Renal cortical epithelial cell (primary cell): ENCODE measurements at regions not wholly inside any gene's neighbourhood (a gene's known extent, or its start where the extent isn't known, plus 50 kb on each side); places are given as distances from the start of the nearest gene placed in this dataset.
"Not testable (repeated sequence)": the region's sequence is repeated elsewhere in the genome, so short reads cannot be mapped to it uniquely, and the experiment has no call there.

ENCODE experiments used
- DNase-seq: peaks from one replicate; pipeline ENCODE4 v3.0.0-alpha.2; 2011; ENCODE audit warnings: low read depth

DNA sequence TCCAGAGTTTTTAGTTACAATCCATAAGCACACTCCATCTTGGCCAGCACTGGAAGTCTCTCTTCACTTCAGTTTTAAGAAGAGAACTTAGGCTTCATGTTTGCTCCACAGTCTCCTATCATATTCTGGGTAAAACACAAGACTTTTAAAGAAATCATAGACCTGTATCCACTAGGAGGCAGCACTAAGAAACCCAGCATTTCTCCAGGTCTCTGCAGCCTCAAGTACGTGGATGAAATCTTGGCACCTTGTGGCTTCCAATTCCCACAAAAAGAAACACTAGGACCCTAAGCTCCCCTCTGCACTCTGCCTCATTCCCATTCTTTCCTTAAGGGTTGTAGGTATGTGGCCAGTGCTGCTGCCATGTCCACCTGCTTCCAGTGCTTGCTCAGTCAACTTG, 367.3 kb upstream of the CASK start:
- peak; percentile 22 for DNase-seq

DNA sequence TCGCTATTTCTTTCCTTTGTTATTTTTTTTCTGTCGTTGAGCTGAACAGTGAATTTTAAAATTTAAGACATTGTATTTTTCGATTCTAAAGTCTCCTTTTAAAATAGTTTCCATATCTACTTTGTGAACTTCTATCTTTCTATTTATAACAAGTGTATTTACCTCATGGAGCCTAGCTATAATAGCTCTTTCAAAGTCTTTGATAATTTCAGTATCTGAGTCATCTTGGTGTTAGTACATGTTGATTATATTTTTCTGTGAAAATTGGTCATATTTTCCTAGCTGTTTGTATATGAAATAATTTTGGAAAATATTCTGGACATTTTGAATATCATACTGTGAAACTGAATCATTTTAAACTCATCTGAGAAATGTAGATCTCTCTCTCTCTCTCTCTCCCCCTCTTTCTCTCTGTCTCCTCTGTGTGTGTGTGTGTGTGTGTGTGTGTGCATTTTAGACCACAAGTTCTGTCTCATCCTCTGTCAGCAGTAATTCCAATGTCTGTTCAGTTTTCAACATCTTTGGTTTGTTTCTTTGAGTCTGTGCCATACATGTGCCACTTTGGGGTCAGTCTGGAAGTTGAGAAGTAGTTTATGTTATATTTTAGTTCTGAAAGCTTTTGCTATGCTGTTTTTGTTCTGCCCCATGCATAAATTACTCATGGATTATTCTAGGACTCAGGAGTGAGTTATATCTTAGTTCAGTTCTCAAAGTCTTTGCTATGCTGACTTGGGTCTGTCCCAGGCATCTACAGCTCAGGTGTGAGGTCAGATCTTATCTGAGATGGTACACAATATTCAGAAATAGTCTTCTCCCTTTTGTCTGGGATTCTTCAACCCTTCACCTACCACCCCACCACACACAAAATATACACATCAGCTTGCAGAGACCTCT, 366.4 kb upstream of the CASK start:
- no peak for DNase-seq

DNA sequence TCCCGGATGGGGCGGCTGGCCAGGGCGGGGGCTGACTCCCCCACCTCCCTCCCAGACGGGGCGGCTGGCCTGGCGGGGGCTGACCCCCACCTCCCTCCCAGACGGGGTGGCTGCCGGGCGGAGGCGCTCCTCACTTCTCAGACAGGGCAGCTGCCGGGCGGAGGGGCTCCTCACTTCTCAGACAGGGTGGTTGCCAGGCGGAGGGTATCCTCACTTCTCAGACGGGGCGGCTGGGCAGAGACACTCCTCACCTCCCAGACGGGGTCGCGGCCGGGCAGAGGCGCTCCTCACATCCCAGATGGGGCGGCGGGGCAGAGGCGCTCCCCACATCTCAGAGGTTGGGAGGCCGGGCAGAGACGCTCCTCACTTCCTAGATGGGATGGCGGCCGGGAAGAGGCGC, 362.3 kb upstream of the CASK start:
- DNase-seq: not testable (repeated sequence)

DNA sequence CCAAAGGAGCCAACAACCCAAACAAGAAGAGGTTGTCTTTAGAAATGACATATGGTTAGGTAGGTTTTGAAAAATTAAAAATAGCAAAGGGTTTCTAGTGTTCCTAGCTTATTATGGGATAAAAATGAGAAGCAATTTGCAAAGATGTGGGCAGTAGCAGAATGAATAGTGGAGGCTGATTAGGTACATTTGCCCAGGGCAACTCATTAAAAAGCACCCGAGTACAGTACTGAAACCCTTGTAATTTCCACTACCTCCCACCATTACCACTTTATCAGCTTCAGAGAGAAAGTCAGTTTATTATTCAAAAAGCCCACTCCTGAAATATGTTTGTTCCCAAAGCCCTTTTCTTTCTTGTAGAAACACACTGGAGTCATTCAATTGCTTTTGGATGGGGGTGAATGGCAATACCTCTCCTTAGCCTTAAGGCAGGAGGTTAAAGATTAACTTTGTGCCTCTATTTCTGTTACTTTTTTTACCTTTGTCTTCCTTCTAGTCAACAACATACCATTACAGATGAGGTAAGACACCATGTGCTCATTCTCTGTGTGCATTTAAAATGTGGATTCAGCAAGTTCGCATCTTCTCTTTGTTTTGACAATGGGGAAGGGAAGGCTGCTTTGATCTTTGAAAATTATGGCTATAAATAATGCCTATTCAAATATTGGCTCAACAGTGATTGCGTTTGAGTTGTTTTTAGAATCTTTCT, 353.8 kb upstream of the CASK start:
- peak; percentile 89 for DNase-seq

DNA sequence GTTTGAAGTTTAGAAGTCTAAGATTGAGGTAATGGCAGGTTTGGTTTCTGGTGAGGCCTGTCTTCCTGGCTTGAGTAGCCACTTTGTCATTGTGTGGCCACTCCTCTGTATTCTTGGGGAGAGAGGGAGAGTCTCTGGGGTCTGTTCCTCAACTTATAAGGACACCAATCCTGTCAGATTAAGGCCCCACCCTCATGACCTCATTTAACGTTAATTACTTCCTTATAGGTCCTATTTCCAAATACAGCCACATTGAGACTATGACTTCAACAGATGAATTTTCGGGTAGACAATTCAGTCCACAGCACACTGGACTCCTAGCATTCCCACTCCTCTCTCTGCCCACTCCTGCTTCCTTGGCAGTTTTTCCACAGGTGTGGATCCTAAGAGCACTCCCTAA, 350.8 kb upstream of the CASK start:
- DNase-seq: no peak

DNA sequence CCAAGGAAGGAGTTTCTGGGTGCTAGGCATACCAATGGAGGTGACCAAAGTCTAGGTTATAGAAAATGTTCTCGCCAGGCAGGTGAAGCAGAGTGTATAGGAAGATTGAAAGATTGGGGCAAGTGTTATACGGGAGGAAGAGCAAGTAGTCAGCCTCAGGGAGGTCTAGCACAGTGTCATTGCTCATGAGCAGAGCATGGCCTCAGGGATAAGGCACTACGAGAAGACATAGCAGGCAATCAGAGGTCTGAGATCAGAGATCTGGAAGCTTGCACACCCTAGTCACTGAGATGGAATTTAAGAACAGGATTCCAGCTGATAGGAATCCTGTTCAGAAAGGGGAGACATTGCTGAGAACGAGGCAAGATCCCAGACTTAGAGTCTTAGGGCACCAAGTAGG, 350.0 kb upstream of the CASK start:
- no peak for DNase-seq

DNA sequence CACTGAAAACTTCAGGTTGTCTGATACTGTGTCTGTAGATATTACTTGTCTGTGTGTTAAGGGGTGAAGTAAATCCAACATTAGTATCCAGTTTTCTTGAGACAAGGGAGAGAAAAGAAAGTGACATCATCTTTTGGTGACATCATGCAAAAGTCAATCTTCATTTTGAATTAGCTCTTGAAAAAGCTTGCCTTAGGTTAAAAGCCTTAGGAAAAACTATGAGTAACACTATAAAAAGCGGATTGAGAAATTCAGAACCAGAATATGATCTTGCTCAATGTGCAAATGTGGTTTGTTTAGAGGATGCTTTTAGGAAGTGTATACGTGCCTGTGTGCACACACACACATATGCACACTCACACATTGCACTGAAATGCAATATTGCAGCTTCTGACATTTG, 345.8 kb upstream of the CASK start:
- peak; percentile 37 for DNase-seq

DNA sequence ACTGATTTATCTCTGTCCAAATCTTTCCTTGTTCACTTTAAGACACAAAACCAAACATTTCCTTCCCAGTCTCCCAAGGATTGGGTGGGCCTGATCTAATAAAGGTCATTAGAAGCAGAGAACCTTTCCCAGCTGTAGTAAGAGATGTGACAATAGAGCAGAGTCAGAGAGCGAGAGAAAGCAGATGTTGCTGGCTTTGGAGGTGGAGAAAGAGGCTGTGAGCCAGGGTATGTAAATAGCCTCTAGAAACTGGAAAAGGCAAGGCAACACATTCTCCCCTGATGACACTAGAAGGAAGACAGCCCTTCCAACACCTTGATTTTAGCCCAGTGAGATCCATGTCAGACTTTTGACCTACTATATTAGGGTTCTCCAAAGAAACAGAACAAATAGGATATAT, 337.5 kb upstream of the CASK start:
- no peak for DNase-seq

DNA sequence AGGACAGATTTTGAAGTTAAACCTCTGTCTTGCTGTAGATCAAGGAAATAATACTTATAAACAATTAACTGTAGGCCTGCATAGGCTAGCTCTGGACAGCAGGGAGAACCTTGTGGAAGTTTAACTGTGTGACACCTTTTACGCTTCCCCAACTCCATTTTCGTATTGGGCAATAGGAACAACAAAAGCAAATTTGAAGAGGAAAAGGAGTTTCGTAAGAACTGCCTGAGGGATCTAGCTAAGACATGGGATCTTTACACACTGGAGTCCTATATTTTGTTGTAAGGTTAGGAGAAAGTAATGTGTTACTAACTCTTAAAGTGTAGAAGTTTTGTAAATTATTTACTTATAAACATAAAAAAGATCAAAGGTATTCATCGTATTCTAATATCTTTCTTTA, 324.9 kb upstream of the CASK start:
- DNase-seq: peak; percentile 78

DNA sequence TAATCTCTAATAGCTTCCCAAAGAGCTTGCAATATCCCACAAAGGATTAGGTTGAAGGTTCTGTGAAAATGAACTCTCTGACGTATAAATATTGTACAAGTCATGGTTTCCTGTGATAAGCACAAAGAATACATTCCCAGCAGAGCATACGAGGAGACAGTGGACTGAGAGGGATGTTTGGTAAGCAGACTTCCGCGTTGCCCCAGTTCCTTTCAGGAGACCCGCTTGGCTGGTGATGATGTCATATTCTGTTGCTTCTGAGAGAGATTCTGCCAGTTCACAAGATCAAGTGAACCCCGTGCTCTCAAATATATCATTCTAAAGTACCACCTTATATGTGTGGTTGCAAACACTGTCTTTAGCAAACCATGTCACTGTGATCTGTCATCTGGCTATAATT, 323.9 kb upstream of the CASK start:
- peak; percentile 23 for DNase-seq

DNA sequence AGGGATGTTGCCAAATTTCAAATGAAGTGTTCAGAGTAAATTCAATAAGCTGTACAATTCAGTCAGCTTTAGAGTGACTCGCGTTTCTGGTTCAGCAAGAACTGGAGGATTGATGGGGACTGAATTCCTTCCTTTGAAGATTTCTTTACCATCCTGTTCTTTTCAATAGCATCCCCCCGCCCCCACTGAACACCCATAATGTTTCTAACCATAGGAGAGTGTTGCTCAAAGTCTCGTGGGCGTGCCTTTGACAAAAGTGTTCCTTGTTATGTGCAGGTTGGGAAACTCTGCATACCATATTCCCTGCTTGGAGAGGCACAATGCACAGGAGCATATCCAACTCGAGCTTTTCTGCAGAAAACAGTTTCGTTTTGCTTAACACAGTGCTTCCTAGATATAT, 323.5 kb upstream of the CASK start:
- peak; percentile 30 for DNase-seq

DNA sequence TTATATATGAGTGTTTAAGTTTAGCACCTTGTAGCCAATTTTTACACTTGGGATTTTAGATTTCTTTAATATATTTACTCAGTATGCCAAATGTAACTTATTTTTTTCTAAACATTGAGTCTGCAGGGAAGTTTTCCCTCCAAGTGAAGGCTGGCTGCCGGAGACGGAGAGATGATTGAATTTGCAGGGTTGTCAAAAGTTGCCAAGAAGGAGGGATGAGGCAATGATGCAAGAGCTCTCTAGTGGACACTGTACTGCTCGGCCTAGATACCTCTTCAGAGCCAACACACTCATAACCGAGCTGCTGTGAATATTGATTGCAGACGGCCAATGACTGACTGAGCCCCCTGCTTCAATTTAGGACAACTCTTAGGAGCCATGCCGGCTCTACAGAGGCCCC, 318.6 kb upstream of the CASK start:
- DNase-seq: no peak

DNA sequence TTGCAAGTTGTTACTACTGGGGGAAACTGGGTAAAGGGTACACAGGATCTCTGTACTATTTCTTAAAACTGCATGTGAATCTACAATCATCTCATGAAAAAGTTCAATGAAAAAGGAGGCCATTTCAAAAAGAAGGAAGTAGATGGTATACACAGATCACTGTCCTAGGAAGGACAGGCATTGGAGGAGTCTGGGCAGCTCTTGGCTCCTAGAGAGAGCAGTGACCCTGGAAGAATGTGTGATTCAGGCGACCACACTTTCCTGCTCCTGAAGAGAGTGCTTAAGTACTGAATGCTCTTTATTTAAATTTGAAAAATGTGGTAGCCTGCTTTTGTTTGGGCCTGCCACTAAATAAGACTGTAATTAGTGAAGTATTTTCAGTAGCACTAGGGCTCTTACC, 318.1 kb upstream of the CASK start:
- DNase-seq: peak; percentile 69

DNA sequence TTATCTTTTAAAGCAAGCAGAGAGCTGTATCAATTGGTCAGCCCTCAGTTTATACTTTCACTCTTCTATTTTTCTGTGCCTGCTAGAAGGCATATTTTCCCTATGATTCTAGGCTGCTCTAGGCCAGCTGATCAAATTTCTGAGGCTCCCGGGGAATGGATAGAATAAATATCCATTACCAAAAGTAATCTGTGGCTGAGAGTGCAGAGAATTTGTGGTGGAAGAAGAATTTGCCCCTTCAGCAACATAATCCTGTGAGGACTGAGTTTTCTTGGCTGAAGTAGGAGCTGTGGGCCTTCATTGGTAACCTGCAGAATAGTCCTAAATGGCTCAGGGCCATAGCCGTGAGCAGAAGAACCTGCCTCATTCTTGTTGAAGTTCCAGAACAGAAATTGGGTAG, 314.6 kb upstream of the CASK start:
- no peak for DNase-seq

DNA sequence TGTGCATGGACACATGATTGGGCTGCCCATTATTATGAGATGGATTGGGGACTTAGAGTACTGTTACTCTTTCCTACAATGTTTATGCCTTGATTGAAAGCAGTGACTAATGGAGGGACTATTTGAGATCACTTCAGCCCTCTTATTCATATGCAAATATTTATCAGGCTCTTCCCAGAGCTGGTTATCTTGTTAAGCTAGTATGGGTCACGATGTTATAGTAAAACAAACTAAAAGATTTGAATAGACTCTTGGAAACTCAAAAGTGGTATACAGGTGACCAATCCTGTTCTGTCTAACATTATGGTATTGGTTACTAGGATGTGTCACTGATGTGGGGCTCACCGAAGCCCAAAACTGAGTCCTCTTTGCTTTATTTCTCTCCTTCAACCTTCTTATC, 306.2 kb upstream of the CASK start:
- no peak for DNase-seq

DNA sequence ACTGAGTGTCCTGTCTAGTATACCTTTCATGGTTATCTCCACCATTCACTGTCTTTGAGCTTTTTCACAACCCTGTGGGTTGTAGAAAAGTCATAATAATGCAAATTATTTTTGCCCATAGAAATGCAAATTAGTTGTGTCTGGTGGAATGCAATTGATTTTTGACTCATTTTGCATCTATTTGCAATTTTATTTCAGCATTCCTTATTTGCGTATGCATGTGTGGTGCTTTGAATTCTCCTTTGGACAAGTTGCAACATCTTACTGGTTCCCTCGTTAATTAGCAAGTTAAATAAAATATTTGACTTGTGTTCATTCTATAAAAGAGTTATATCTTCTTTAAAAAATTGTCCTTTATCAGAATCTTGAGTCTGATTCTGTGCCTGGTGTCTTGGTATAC, 297.3 kb upstream of the CASK start:
- DNase-seq: no peak

DNA sequence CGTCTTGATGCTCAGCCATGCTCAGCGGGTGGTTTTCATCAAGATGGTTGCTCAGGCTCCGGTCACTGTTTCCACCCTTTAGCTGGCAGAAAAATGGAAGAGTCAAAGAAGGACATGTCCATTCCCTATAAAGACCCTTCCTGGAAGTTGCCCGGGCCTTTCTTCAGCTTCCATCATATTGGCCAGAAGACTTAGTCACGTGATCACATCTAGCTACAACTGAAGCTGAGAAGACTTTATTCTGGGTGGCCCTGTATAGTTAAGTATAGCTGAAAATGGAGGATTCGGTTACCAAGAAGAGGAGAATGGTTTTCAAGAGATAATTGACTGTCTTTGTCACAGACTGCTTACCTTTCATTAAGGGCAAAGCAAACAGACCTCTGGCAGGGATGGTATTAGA, 296.7 kb upstream of the CASK start:
- DNase-seq: no peak

DNA sequence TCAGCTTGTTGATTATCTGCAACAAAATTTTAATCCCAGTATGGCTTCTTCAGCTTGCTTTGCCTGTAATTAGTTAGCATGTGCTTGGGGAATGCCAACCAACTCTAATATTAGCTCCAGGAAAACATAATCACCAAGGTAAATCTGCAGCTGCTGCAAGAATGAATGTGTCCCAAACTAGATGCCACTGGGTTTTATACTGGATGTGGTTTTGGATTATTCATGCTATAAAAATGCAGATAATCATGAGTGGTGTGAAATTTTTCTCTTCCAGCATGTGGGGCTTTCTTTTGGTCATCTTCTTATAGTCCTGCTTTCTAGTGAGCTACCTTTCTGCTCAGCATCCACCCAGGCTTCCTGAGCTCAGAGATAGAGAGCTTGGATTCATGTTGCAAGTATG, 295.9 kb upstream of the CASK start:
- peak; percentile 46 for DNase-seq

DNA sequence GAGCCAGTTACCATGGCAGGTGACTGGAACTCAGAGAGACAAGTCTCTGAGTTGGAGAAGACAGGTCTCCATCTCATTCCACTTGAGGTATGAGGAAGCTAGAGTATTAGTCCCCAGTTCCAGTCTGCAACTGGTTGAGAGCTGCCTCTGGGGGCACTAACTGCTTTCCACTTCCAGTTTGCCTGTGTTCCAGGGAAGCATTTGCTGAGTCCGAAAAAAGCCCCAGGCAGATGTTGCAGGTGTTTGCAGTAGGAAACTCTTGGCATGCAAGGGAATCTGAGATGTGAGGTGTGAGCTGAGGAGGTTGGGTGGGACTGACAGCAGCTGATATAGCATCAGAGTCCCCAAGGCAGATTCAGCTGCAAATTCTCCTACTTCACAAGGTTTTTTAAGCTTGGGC, 272.2 kb upstream of the CASK start:
- DNase-seq: peak; percentile 2

DNA sequence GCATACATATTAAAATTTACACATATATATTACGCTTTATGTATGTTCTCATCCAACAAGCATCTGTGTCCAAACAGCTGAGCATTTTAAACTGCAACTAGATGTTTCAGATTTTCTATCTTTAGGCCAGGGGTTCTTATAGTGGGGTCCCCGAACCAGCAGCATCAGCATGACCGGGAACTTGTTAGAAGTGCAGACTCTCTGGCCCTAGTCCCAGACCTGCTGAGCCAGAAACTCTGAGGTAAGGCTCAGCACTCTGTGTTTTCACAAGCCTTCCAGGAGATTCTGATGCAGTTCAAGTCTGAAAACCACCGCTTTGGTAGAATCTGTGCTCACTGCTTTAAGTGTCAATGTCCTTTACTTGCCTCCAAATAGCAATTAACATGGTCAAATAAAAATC, 266.2 kb upstream of the CASK start:
- no peak for DNase-seq

DNA sequence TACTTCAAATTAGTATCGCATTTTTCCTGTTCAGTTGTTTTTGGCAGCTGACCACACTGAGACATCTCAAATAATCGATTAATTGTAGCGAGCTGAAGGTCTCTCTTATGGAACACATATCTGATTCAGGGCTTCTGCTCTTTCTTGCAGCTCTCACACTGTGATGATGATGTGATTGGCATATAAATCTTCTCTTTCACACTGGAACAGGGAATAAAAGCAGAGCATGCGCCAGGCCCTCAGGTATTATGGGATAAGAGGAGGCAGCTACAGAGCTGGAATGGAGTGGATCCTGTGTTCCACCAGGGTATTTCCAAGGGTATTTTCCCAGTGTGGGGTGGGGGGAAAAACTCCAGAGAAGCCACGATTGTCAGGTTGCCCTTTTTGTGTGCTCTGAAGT, 265.4 kb upstream of the CASK start:
- DNase-seq: no peak

DNA sequence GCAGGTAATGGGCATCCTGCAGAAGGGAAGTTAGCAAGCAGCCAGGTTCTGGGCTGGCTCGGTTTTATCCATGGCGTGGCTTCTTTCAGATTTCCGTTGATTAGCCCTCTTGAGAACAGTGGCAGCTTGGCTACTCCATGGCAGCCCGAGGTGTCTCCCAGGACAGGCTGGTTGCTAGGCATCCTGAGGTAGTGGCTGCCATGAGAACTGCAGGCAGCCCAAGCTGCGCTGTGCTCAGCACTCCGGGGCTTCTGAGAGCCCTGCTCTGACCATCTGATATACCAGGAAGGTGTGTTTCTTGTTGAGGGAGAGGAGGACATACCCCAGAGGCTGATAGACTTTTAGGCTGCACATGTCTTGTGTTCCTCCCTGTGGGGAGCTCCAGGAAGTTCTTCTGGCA, 253.4 kb upstream of the CASK start:
- DNase-seq: no peak

DNA sequence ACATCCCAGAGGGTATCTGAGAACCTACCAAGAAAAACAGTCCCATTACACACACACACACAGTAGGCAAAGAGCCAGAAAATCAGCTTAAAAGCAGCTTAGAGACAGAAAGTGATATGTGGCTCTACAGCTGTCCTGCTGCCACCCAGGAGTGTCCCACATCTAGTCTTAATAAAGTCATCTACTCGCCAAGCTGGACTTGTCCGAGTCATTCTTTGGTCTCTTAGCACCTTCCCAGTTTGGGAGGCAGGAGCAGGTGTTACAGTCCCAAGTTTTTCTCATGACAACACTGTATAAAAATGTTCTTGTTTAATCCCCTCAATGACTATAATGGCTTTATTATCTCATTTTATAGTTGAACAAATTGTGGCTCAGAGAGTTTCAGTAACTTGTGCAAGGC, 252.5 kb upstream of the CASK start:
- no peak for DNase-seq

DNA sequence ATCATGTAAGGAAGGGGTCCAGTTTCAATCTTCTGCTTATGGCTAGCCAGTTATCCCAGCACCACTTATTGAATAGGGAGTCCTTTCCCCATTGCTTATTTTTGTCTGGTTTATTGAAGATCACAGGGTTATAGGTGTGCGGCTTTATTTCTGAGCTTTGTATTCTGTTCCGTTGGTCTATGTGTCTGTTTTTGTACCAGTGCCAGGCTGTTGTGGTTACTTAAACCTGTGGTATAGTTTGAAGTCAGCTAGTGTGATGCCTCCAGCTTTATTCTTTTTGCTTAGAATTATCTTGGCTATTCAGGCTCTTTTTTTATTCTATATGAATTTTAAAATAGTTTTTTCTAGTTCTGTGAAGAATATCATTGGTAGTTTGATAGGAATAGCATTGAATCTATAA, 234.6 kb upstream of the CASK start:
- DNase-seq: not testable (repeated sequence)
